ENCODE measurements at regions not wholly inside any gene's neighbourhood (a gene's known extent, or its start where the extent isn't known, plus 50 kb on each side); places are given as distances from the start of the nearest gene placed in this dataset.

DNA sequence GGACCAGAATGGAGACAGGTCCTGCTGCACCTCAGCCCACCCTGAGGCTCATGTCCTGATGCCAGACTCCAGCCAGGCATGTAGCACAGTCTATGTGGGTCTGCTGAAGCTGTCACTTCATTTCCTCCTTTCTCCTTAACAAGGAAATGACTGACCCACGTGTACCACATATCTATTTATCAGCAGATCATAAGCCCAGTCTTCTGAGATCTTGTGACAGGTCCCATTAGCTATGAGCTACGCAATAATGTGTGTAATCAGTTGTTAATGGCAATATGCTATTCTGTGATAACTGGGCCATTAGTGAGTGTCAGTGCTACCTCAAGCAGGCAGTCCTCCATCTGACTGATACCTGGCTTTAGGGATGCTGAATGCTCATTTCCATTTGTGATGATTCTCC is 615.3 kb downstream of the BCL11A start:
- no peak for DNase-seq (ENCODE audit: low read depth in 4 of 4, low spot score in 1 of 4)

DNA sequence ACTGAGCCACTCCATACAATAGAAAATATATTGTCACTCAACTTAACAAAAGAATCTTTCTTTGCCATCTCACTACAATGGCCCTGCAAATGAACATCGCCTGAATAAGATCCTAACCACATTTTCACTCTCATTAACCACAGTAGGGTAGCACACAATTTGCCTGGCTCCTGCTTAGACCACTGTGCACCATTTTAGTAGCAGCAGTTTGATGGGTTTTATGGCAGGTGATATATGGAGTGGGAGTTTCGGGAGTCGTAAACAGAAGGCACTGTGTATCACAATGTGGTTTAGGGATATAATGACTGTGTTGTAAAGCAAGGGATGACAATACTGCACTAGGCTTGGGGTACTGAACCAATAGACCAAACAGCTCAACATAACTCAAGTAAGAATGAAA is 617.4 kb downstream of the BCL11A start:
- DNase-seq (ENCODE audit: low read depth in 4 of 4, low spot score in 1 of 4), result no peak

DNA sequence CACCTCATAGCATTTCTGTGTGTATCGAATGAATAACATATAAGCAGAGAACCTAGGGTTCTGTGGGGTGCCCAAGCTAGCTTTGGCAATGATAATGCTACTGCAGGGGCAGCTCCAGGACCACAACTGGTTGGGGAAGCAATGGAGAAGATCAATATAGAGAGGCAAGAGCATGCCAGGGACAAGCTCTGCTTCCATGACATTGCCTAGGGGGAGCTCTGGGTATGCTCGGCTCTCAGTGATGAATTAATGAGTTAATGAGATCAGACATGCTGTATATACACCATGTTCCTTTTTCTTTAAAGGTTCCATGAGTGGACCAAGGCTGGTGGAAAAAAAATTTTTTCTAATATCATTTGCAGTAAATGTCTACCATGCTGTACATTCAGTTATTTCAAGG is 618.4 kb downstream of the BCL11A start:
- no peak for DNase-seq (ENCODE audit: low read depth in 4 of 4, low spot score in 1 of 4)

DNA sequence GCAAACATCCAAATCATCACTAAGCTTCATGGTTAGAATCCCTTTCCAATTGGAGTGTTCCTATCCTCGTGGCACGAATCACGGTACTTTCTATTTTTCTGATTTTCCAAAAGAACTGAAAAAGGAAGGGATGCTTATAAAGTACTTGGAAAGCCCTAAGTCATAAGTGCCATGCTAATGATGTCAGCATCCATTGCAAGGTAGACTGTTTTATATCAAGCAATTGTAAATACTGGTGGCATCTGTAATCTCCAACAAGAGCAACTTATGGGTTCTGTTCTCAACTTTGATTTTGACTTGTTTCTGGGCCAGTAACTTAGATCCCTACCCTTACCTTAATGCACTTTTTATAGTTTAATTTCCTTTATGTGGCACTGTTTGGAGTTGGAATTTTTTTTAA is 619.5 kb downstream of the BCL11A start:
- DNase-seq (ENCODE audit: low read depth in 4 of 4, low spot score in 1 of 4), result no peak

DNA sequence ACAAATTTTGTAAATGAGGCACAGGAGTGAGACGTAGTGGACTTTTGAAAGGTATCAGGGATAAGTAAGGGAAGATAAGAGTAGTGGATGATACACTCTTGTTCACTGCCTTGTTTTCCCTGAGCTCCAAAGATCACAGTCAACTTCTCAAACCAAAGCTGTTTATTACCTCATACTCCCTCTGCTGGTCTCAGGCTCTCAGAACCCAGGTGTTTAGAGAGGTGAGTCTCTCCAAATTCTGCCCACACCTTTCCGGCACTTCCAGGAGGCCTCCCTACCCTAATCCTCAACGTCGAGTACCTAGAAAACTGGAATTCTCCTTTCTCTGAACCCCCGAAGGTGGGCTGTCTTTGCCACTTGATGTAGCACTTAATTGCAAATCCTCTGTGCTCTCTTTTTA is 621.1 kb downstream of the BCL11A start:
- DNase-seq (ENCODE audit: low read depth in 4 of 4, low spot score in 1 of 4), result no peak

DNA sequence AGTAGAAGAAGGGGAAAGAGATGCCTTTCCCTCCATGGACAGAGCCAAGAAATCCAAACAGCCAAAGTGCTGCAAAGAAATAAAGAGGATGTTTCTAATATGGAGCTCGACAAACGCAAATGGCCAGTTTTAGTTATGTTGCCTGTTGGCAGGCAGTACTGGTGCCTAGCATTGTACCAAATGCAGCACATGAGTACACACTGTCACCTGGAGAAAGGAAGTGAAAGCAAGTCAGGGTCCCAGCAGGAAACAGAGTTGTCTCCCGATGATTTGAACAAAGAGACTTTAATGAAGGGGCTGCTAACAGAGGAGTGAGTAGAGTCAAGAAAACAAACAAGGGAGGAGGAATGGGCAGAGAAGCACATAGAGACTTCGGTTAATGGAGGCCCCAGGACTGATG is 623.0 kb downstream of the BCL11A start:
- DNase-seq (ENCODE audit: low read depth in 4 of 4, low spot score in 1 of 4), result no peak

DNA sequence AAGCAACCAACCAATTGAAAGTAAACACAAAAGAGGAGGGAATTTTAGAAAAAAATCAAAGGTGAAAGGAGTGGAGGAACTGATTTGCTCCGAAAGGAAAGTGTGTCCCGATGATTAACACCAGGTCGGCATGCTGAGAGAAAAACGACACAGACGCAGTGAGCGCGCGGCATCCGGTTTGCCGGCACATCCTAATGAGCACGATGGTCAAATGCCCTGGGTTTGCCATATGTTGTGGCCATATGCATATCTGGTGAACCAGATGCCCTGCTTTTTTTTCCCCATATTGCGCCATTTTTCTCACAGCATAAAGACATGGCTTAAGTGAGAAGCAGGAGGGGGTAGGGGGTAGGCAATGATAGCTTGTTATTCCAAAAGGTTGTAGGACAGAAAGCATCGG is 626.7 kb downstream of the BCL11A start:
- no peak for DNase-seq (ENCODE audit: low read depth in 4 of 4, low spot score in 1 of 4)

DNA sequence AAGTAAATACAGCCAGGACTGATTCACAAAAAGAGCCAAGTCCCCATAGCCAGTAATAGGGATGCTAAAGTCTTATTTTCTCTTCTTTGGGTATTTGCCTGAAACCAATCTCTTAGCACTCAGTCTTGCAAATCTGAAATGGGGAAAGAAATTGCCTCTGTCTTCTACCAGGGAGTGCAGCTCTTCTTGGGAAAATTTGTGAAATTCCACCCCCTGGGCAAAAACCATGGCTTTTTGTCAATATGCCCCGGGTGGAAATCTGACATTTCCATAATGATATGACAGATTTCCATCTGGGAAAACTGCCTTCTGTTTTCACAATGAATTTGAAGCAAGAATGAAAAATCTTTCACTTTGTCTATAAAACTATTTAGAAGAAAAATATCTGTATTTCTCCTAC is 628.1 kb downstream of the BCL11A start:
- no peak for DNase-seq (ENCODE audit: low read depth in 4 of 4, low spot score in 1 of 4)

DNA sequence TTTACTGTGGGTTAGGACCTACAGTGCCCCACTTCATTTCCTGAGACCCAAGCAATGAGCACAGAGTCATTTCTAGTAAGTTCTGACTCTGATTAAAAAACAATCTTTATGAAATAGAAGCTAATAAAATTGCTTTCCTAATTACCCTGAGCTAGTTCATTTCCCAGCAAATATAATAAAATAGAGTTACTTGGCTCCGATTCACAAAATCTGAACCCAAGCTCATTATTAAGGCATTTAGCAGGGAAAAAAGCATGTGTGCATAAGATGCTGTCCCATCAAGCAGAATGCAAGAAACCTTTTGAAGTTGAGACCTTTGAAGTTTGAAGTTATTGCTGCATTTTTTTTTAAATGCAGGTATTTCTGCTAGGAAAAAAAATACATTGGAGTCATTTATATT is 629.1 kb downstream of the BCL11A start:
- DNase-seq (ENCODE audit: low read depth in 4 of 4, low spot score in 1 of 4), result no peak

DNA sequence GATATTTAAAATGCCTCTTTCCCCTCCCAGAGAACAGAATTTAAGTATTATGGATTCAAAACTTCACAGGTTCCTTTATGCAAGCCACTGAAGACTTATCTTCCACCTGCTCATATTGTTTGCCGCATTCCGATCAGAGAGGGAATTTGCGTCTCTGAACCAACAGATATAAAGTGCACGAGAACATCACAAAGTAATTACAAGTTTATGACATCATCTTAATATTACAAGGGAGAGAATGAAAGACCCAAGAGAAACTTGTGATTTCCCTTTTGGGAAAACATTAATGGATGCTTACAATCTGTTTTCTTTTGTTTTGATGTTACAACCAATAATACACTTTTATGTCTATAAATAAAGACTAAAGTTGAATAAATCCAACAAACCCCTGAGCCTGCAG is 631.0 kb downstream of the BCL11A start:
- DNase-seq (ENCODE audit: low read depth in 4 of 4, low spot score in 1 of 4), result no peak

DNA sequence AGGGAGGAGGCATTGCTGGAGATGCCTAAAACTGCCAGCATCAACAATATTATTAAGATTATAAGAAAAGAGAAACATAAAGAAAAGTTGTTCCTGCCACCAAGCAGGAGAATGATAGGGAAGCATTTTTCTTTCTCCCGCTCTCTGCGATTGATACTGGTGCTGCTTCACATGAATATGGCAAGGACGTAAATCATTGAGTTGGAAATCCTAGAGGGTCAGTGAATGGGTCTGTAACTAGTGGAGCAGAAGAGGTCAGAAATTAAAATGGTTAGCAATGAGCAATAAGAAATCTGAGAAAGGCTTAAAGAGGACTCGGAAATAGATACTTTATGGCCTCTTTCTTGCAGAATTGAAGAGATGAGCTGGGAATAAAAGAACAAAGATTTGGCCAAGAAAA is 631.7 kb downstream of the BCL11A start:
- DNase-seq (ENCODE audit: low read depth in 4 of 4, low spot score in 1 of 4), result no peak

DNA sequence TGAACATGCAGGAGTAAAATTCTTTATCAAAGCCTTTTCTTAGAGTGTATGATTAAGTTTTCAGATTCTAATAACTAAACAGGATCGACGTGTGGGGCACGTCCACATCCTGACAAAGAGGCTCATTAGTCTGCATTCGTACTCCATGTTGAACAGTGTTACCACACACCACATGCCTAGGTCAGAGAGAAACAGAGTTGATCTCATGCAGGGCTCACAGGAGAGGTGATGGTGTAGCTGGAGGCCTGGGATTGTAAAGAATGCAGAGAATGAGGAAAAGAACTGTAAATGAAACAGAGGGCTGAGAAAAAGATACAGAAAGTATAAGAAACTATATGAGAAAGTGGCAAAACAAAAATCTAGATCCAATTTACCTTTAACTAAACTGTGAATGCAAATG is 632.5 kb downstream of the BCL11A start:
- DNase-seq (ENCODE audit: low read depth in 4 of 4, low spot score in 1 of 4), result no peak

DNA sequence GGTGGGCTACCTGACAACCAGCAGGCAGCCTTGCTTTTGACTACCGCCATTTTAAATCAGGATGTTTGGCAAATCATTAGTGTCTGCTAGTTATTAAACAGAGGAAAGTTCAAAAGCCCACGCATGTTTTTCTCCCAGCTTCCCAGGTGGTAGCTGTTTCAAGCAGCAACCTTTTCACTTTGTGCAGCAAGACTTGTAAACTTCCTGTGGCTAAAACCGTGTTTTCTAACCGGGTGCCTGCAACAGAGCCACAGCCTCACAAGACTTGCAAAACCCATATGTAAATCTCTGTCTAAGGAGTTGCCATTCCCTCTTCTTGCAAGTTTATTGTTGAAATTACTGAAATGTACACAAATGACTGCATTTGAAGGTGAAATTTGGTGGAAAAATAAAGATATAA is 633.1 kb downstream of the BCL11A start:
- DNase-seq (ENCODE audit: low read depth in 4 of 4, low spot score in 1 of 4), result no peak

DNA sequence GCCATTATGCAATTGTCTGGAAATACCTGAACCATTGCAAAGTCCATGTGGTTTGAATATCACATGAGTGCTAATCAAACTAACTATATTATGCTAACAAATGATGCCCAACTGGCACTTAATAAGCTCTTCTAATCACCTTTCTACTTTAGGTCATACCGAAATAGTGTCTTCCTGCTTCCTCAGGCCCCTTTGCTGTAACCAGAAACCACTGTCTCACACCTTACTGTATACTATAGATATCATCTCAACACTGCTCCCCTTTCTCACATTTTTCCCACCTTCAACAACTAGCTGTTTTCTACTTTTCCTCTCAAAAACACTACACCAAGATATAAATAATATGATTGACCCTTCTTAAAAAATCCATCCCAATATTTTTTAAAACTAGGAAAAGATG is 633.9 kb downstream of the BCL11A start:
- DNase-seq (ENCODE audit: low read depth in 4 of 4, low spot score in 1 of 4), result no peak

DNA sequence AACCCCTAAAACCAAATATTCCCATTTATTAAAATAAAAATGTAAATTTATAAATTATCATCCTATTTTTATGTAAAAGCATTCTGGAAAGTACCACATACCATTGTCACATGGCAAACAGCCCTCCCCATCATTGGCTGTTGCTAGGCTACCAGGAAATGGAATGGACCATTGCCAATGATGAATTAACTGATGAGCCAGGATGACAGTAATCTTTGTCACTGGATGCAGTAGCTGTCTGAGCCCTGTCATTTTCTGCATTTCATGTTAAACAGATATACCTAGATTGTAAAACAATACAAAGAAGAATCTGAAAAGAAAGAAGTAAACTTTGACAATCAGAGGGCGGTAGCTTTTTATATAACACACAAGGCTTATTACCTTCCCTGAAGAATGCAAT is 641.4 kb downstream of the BCL11A start:
- DNase-seq (ENCODE audit: low read depth in 4 of 4, low spot score in 1 of 4), result no peak

DNA sequence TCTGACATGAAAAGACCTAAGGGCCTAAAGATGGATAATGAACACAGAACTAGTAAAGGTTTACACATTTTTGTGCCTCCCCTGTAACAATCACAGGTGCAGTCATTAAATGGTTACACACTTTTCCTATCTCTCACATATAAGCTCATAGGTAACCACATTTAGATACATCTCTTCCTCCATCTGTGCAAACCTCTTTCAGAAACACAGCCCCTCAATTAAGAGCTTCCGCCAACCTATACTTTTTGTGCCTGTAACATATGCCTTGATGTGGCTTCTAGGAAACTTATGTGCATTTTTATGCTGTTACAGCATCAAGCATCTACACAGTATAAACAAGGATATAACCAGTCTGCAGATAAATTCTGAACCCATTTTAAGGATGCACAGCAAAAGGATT is 643.3 kb downstream of the BCL11A start:
- DNase-seq (ENCODE audit: low read depth in 4 of 4, low spot score in 1 of 4), result no peak

DNA sequence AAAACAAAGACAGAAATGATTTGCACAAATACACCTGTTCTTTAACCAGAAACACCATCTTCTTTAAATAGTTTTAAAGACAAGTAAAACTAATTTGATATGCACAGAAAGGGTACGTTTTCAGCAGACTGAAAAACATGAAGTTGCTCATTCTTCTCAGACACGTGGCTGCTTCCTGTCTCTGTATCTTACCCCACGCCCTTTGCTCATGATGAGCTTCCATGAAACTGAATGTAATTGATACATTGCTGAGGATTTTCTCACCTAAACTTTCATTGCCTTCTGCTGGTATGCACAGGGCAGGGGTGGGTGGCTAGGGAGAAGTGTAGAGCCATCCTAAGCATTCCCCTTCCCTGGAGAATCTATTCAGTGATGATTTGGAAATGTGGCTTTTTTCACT is 644.3 kb downstream of the BCL11A start:
- DNase-seq (ENCODE audit: low read depth in 4 of 4, low spot score in 1 of 4), result no peak

DNA sequence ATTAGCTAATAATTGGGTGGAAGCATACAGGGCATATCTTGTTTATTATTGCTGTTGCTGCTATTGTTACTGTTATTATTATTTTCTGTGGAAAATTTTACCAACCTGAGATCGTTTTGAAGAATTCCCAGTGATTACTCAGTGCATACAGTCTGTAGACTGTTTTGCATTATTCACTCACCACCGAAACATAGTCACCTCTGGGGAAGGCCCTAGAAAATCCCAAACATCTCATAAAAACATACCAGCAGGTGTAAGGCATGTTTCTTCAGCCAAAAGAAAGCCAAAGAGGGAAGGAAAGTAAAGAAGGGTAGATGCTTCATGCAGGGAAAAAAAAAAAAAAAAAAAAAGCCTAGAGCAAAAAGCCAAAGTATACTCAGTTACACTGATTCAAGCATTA is 647.7 kb downstream of the BCL11A start:
- no peak for DNase-seq (ENCODE audit: low read depth in 4 of 4, low spot score in 1 of 4)

DNA sequence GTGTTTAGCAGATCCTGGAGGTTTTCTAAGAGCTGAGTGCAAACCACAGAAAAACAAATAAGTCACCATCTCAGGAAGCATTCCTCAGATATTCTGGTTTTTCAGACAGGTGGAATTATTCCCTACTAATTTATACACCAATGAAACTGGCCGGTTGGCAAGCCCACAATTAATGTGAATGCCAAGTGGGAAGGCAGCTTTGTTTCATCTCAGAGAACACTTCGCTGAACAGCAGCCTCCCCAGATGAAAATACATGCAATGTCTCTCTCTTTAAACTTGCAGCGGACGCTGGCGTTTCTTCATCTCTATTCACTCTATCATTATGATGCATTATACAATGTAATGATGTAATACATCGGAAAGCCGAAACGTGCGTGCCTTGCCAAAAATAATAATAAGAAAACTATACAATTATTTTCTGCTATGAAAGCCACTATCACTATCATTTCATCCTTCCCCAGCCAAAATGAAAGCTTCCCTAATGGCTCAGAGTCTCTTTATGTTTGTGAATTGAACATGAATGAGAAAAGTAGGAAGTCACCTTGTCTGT is 649.4 kb downstream of the BCL11A start:
- DNase-seq (ENCODE audit: low read depth in 4 of 4, low spot score in 1 of 4), result no peak

DNA sequence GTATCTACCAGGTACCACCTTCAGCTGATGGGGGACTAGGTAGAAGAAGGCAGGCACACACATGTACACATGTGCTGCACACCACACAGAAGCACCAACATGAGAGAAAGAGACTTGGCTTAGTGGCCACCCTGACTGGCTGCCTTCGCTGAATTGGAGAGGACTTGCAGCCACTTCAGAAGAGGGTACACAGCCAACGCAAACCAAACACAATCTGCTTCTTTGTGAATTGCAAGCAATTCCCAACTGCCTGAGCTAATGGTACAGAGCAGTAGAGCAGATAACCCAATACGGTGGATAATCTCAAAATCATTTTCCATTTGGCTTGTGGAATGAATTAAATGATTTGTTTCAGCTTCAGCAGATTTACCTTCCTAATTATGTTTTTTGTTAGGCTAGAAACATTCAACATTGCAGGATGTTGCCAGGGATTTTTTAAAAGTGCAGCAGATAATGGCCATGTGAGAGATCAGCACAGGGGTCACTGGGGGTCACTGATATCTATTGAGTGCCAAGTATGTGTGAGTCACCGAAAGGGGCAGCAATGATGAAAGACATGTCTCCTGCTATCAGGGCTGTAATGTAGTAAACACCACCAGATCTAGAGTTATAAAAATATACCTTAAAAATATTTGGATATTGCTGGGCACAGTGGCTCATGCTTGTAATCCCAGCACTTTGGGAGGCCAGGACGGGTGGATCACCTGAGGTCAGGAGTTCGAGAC is 652.6 kb downstream of the BCL11A start:
- DNase-seq (ENCODE audit: low read depth in 4 of 4, low spot score in 1 of 4), result no peak

DNA sequence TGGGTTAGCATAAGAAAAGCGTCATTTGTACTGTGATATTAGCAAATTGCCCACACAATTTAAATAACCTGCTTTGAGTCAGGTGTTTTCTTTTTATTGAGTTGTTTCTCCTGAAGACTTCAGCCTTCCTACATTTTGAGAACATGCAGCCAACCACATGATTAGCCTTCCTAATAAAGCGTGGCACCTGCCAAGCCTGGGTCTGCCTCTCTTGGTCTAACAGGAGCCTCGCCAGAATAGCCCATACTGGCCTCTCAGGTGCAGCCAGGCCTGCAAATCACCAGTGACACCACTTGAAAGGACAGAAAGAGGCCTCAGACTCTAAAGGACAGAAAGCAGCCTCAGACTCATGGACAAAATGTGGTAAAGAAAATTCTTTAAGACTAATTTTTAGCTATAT is 653.8 kb downstream of the BCL11A start:
- DNase-seq (ENCODE audit: low read depth in 4 of 4, low spot score in 1 of 4), result no peak

DNA sequence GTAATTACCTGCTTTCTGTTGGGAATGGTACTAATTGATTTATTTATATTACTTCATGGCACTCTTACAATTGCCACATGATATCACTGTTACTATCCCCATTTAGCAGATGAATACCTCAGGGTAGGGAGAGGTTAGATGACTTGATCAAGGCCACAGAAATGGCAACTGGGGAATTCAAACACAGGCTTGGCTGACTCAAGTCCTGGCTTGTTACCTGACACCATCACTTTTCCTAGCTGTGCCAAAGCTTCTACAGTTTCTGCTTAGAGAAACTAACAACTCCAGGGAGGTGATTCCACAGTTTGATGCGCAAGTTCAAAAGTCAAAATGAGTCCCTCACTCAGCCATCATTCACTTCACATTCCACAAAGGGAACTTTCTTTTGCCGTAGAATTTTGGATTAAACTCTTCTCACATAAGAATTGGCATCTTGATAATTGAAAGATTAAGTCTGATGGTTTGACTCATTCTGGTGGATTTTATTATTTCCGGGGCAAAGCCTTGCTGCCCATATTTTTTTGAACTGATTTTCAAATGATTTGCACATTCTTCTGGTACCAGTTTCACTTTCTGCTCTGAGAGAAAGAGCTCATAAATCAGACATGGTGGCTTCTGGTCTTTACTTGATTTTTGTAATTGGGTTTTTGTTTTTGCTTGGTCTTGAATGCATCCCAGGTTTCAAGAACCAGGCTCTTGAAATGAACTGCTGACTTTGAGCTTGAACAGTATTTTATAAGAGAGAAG is 656.8 kb downstream of the BCL11A start:
- DNase-seq (ENCODE audit: low read depth in 4 of 4, low spot score in 1 of 4), result no peak

DNA sequence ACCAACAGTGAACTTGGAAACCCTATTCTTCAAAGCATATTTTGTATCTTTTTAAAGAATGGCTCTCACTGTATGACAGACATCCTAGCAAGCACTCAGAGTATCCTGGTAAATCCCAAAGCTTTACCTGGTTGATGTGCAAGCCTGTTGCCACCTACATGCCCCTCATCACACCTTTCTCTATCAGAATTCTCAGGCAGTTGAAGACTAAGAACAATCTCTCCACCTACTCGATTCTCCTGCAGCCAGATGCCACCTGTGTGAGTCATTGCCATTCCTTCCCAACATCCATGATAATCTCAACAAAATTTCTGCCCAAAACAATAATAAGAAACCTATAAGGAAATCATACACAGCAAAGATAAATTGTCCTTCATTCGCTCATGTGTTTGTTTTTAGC is 659.8 kb downstream of the BCL11A start:
- no peak for DNase-seq (ENCODE audit: low read depth in 4 of 4, low spot score in 1 of 4)

All from stimulated activated CD4-positive, alpha-beta T cell treated with anti-CD3 and anti-CD28 coated beads, Interleukin-1b, Interleukin-23, amount 100 ng/mL, for 24 hours (primary cell).